Effector memory CD8-positive, alpha-beta T cell (primary cell): ENCODE measurements at regions not wholly inside any gene's neighbourhood (a gene's known extent, or its start where the extent isn't known, plus 50 kb on each side); places are given as distances from the start of the nearest gene placed in this dataset.
A peak's percentile ranks its signal among the peaks of the same experiment; 100 is the strongest.

ENCODE experiments used
- ATAC-seq: fragments of 150-1000 bp; cut with Tn5 transposase; replicated peaks from 2 replicates; pipeline ENCODE4 v1.10.0; 2021; ENCODE audit warnings: mild to moderate bottlenecking, moderate library complexity
- DNase-seq, 3 experiments: peaks; one replicate each; pipeline ENCODE4 v3.0.0; 2021
- H3K27ac Mint-ChIP-seq, 2 donors: one replicate each; pipeline ENCODE4 v1.8.0; 2022; ENCODE audit warnings: mild to moderate bottlenecking in 2 of 2, mixed read lengths in 2 of 2, moderate library complexity in 2 of 2
- H3K27me3 Mint-ChIP-seq, 2 donors: one replicate each; pipeline ENCODE4 v1.8.0; 2022; ENCODE audit warnings: mixed read lengths in 2 of 2
- H3K36me3 Mint-ChIP-seq: one replicate; pipeline ENCODE4 v1.8.0; 2022; ENCODE audit warnings: mild to moderate bottlenecking, moderate library complexity, mixed read lengths; ENCODE audit not compliant: insufficient read depth
- H3K4me1 Mint-ChIP-seq, 2 donors: one replicate each; pipeline ENCODE4 v1.8.0; 2022; ENCODE audit warnings: low read depth in 2 of 2, mixed read lengths in 2 of 2
- H3K4me3 Mint-ChIP-seq, 2 donors: one replicate each; pipeline ENCODE4 v1.8.0; 2022; ENCODE audit warnings: mild to moderate bottlenecking in 2 of 2, mixed read lengths in 2 of 2, moderate library complexity in 2 of 2
- H3K9me3 Mint-ChIP-seq, 2 donors: one replicate each; pipeline ENCODE4 v1.8.0; 2022; ENCODE audit warnings: mixed read lengths in 2 of 2

DNA sequence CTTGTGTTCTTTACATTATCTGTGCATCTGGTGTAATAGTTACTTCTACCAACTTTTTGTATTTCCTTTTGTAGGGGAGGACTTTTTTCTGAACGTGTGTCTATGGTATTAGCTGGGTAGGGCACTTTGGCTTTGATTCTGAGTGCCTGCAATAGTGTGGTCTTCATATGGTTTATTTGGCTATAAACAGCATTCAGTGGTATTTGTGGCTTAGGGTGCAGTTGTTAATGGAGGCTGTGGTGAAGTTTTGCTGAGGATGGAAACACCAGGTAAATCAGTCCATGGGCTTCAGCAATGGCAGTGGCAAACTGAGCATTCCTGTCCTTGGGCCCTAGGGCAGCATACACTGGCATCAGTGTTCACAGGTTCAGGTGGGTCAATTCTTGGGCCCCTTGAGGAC lies 230.6 kb upstream of the CTNNB1 start:
- peaks cover 0 to 7% of the 10 kb centered on the region in 2 donors for H3K9me3 Mint-ChIP-seq
- ATAC-seq = no peak
- no peak overlapping the region for H3K27ac Mint-ChIP-seq
- no peak overlapping the region for H3K4me3 Mint-ChIP-seq
- peaks cover 0 to 14% of the 10 kb centered on the region in 2 donors for H3K4me1 Mint-ChIP-seq
- peaks cover 47 to 69% of the 10 kb centered on the region in 2 donors for H3K27me3 Mint-ChIP-seq
- no peak for DNase-seq
- no peaks in the 10 kb centered on the region for H3K36me3 Mint-ChIP-seq

DNA sequence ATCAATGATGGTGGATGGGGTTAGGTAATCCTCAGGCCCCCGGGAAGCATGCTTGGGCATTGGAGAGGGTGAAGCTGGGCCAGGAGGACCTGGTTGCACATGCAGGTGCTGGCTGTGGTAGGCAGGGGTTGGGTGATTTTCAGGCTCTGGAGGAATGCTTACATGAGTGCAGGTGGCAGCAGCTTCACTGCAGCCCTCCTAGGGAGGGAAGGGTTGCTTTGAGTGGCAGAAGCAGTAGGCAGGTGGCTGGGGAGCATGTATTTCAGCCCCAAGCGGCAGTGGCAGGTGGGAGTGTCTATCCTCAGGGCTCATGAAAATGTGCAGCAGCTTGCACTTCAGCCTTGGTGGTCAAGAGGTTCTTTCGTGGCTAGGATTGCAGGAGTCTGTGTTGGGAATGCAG lies 230.0 kb upstream of the CTNNB1 start:
- no peak overlapping the region for H3K27ac Mint-ChIP-seq
- no peaks in the 10 kb centered on the region for H3K36me3 Mint-ChIP-seq
- H3K27me3 Mint-ChIP-seq = peaks cover 51 to 64% of the 10 kb centered on the region in 2 donors
- H3K9me3 Mint-ChIP-seq = peaks cover 0 to 5% of the 10 kb centered on the region in 2 donors
- H3K4me3 Mint-ChIP-seq = no peak overlapping the region
- DNase-seq (no peak), ATAC-seq (no peak)
- H3K4me1 Mint-ChIP-seq = peaks cover 0 to 14% of the 10 kb centered on the region in 2 donors

DNA sequence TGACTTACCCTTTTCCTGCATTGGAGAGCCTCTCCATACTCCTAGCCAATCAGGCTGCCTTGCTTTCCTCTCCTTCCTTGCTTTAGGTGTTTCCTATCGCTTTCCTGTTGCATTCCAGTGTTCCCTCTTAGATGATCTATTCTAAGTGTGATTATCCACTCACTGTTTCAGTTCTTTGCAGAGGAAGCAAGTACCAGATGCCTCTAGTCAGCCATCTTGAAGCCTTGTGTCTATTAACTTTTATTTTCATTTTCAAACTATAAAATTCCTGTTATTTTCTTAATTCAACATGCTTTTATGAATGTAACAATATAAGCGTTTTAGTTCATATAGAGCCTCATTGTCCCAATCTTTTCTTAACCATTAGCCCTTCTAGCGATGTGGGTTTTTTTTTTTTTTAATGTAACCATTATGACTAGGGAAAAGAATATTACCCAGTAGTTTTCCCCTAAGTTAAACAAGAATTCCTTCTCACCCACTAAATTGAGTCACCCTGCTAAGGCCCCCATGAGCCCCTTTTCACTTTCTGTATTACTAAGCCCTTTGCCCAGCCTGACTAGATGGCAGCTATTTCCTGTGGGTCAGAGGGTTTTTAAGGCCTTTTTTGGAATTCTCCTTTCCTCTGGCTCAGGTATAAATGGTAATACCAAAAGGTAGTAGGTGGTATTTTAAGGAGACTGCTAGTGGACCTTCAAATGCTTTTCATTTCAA lies 229.4 kb upstream of the CTNNB1 start:
- Mint-ChIP-seq H3K4me1 (peaks cover 0 to 14% of the 10 kb centered on the region in 2 donors), H3K27ac (no peak overlapping the region)

DNA sequence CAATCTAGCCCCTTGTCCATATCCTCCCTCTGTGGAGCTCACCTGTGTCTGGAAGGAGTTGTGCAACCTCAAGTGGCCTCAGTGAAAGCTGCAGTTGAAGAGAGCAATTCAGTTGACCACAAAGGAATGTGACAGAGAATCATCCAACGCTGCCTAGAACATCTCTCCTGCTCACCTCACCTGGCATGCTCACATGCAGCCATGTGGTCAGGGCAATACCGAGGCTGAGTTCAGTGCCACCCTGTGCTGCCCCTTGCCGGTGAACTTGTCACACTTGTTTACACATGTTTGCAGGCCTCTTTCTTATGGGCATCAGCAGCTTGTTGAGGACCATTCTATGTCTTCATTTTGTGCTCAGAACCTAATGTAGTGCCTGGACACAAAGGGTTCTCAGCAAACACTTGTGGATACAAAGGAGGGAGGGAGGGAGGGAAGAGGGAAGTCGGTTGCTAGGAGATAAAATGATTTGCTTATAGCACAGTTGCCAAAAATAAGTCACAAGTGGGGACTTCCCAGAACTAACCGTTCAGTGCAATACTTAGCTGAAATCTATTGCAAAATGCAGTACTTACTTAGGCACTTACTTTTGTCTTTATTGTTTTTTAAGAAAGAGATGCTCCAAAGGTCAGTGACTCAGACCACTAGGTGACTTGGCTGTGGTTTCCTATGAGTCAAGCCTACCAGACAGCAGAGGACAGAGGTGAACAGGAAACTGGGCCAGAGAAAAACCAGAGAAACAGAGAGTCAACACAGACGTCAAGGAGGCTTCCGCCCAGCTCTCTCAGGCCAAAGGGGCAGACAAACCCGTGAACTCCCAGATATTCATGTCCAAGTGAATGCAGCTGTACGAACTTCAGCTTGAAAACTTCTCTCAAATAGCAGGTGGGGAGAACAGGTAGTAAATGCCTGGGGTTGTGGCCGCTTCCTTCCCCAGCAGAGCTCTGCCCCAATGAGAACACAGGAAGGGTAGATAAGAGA lies 227.8 kb upstream of the CTNNB1 start:
- Mint-ChIP-seq H3K36me3 (no peaks in the 10 kb centered on the region), H3K27ac (peak overlapping the region in 1 of 2 donors; percentile 13), H3K27me3 (peaks cover 43 to 44% of the 10 kb centered on the region in 2 donors), H3K9me3 (peaks cover 0 to 4% of the 10 kb centered on the region in 2 donors), H3K4me1 (peaks cover 0 to 14% of the 10 kb centered on the region in 2 donors), H3K4me3 (no peak overlapping the region)
- ATAC-seq = peak; percentile 58
- DNase-seq = no peak

More for the DNA sequence above, 229.4 kb upstream of the CTNNB1 start:
- ATAC-seq = no peak
- peaks cover 48 to 58% of the 10 kb centered on the region in 2 donors for H3K27me3 Mint-ChIP-seq
- no peak overlapping the region for H3K4me3 Mint-ChIP-seq
- H3K36me3 Mint-ChIP-seq = no peaks in the 10 kb centered on the region
- H3K9me3 Mint-ChIP-seq = peaks cover 0 to 4% of the 10 kb centered on the region in 2 donors
- no peak for DNase-seq

DNA sequence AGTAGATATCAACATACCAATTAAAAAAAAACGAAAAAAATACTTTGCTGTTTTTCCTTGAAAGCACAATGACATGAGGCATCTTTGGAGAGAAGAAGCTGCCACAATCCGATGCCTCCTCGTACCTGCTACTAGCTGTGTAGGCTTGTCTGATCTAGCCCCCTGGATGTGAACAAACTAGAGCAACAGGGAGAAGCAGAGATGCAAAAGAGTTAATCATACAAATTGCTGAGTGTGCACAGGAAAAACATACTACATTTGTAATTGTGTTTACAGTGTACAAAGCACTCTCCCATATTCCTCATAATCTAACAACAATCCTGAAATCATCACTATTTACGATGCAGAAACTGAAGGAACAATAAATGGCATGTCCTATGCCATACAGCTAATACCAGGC lies 227.0 kb upstream of the CTNNB1 start:
- ATAC-seq (no peak), DNase-seq (no peak)
- H3K27me3 Mint-ChIP-seq = peaks cover 36 to 40% of the 10 kb centered on the region in 2 donors
- H3K4me1 Mint-ChIP-seq = peaks cover 0 to 14% of the 10 kb centered on the region in 2 donors
- H3K4me3 Mint-ChIP-seq = no peak overlapping the region
- H3K36me3 Mint-ChIP-seq = no peaks in the 10 kb centered on the region
- H3K9me3 Mint-ChIP-seq = peaks cover 0 to 4% of the 10 kb centered on the region in 2 donors
- H3K27ac Mint-ChIP-seq = peak overlapping the region in 1 of 2 donors; percentile 13

DNA sequence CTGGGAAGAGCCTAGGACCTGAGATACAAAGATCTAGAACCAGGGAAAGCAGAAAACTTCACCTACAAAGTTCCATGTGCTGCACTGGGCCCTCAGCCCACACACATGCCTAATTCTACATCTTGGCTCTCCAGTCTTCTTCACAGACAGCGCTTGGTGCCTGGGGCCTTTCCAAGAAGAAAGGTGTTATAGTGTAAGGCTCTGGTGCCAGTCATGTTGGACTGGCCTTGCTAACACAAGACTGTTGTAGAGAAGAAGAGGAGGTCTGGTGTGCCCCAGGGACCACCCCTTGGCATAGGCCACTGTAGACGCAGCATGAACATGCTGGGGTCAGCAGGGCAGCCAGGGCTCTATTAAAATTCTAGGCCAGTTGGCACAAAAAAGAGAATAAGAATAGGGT lies 226.2 kb upstream of the CTNNB1 start:
- Mint-ChIP-seq H3K4me3 (no peak overlapping the region), H3K36me3 (no peaks in the 10 kb centered on the region), H3K9me3 (no peaks in the 10 kb centered on the region), H3K4me1 (peaks cover 0 to 14% of the 10 kb centered on the region in 2 donors), H3K27ac (no peak overlapping the region), H3K27me3 (peaks cover 28 to 41% of the 10 kb centered on the region in 2 donors)
- no peak for ATAC-seq
- no peak for DNase-seq

DNA sequence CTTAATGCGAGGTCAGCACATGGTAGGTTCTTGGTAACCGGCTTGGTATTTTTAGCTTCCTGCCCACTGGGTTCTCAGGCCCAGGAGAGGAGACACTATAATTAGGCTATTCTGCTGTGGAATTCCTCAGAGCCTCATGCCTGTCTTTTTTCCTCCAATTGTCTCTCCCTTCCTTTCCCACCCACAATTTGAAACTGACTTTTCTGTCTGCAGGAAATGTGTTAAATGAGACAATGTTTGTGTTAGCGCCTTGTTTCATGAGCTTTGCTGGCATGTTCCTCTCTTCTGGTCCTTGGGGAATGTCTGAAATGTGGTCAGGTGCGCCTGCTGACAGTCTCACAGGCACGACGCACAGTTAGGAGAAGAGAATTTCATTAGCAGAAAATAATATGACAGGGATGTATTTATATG lies 223.6 kb upstream of the CTNNB1 start:
- Mint-ChIP-seq H3K9me3 (no peaks in the 10 kb centered on the region), H3K36me3 (peaks cover 3% of the 10 kb centered on the region), H3K27ac (no peak overlapping the region), H3K4me3 (no peak overlapping the region), H3K4me1 (peaks cover under 1 to 8% of the 10 kb centered on the region in 2 donors), H3K27me3 (peaks cover 20 to 41% of the 10 kb centered on the region in 2 donors)
- DNase-seq (no peak), ATAC-seq (no peak)

DNA sequence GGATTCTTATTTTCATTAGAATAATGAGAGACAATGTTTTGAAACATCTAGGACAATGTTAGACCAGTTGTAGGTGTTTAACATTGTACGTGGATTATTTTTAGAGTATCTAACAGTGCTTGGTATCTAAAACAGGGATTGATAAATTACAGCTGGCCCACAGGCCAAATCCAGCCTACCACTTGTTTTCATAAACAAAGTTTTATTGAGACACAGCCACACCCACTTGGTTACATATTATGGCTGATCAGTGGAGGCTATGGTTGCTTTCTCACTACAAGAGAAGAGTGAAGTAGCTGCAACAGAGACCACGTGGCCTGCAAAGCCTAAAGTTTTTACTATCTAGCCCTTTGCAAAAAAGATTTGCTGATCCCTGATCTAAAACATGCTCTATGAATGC lies 223.1 kb upstream of the CTNNB1 start:
- Mint-ChIP-seq H3K27me3 (peaks cover 20 to 36% of the 10 kb centered on the region in 2 donors), H3K36me3 (peaks cover 3% of the 10 kb centered on the region), H3K4me1 (peaks cover 3 to 8% of the 10 kb centered on the region in 2 donors), H3K4me3 (no peak overlapping the region), H3K27ac (no peak overlapping the region), H3K9me3 (no peaks in the 10 kb centered on the region)
- DNase-seq (no peak), ATAC-seq (no peak)

DNA sequence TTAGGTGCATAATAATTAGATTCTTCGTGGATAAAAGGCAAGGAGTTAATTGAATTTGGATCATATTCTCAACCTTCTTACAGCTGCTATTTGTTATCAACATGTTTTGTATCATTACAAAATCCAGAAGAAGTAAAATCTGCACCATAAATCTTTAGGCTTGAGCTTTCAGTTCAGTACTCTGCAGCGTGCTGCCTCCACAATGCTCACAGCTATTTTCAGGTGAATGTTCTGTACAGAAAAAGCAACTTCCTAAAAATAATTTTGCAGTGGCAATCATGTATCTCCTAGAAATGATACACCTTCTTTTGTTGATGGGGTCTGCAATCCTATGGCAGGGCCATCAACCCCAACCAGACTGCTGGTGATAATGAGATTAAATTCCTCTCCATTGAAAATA lies 220.9 kb upstream of the CTNNB1 start:
- no peaks in the 10 kb centered on the region for H3K9me3 Mint-ChIP-seq
- peaks cover 2 to 3% of the 10 kb centered on the region in 2 donors for H3K4me1 Mint-ChIP-seq

DNA sequence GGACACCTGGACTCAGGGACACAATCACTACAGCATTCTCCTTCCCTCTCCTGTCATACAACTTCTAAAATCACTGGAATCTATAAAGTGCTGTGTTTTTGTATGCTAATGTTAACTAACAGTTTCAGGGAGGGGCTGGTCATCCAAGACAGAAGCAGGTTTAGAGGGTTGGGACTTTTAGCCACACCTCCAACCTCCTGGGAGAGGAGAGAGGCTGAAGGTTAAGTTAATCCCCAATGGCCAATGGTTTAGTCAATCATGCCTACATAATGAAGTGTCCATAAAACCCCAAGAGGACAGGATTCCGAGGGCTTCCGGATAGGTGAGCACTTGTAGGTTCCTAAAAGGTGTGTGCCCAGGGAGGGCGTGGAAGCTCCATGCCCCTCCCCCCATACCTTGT lies 219.3 kb upstream of the CTNNB1 start:
- Mint-ChIP-seq H3K9me3 (no peaks in the 10 kb centered on the region), H3K4me3 (no peak overlapping the region), H3K27ac (no peak overlapping the region), H3K27me3 (peaks cover 24 to 40% of the 10 kb centered on the region in 2 donors), H3K36me3 (peaks cover 3% of the 10 kb centered on the region), H3K4me1 (peaks cover 2 to 3% of the 10 kb centered on the region in 2 donors)
- no peak for DNase-seq
- no peak for ATAC-seq

More for the DNA sequence above, 220.9 kb upstream of the CTNNB1 start:
- no peak for DNase-seq
- Mint-ChIP-seq H3K27me3 (peaks cover 24 to 41% of the 10 kb centered on the region in 2 donors), H3K27ac (no peak overlapping the region), H3K36me3 (peaks cover 3% of the 10 kb centered on the region), H3K4me3 (no peak overlapping the region)
- no peak for ATAC-seq

DNA sequence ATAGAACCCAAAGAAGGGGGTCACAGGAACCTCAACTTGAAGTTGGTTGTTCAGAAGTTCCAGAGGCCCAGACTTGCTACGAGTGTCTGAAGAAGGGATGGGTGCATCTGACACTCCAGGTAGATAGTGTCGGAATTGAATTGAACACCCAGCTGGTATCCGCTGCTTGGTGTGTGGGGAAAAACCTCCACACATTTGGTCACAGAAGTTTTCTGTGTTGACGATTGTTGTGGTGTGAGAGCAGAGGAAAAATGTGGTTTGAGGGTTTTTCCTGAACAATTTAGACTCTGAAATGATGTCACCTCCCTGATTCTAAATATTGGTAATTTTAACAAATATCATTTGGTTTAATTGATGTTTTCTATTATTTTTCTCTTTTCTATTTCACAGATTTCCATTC lies 218.8 kb upstream of the CTNNB1 start:
- H3K4me1 Mint-ChIP-seq = peaks cover 2 to 3% of the 10 kb centered on the region in 2 donors
- peaks cover 3% of the 10 kb centered on the region for H3K36me3 Mint-ChIP-seq
- no peak overlapping the region for H3K4me3 Mint-ChIP-seq
- no peaks in the 10 kb centered on the region for H3K9me3 Mint-ChIP-seq
- no peak for ATAC-seq
- H3K27me3 Mint-ChIP-seq = peaks cover 24 to 40% of the 10 kb centered on the region in 2 donors
- no peak overlapping the region for H3K27ac Mint-ChIP-seq
- no peak for DNase-seq

DNA sequence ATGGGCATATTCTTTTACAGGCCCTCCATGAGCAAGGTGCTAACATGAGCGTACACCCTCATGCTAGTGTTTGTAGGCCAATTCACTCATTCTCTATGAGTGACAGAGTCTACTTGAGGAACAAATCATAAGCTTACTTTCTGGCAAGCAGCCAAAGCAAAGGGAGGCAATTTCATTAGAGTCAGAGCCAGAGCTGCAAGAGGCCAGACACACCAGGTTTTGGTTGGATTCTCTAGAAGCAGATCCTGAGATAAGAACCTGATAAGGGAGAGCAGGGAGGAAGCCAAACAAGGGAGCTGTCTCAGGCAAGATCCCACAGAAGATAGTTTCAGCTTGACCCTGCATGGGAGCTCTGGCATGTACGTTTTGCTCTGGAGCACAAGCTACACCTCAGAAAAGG lies 214.1 kb upstream of the CTNNB1 start:
- no peaks in the 10 kb centered on the region for H3K36me3 Mint-ChIP-seq
- no peak for DNase-seq
- no peak overlapping the region for H3K4me3 Mint-ChIP-seq
- H3K9me3 Mint-ChIP-seq = no peaks in the 10 kb centered on the region
- no peak overlapping the region for H3K27ac Mint-ChIP-seq
- peaks cover 2 to 3% of the 10 kb centered on the region in 2 donors for H3K4me1 Mint-ChIP-seq
- no peak for ATAC-seq
- H3K27me3 Mint-ChIP-seq = peaks cover 42 to 43% of the 10 kb centered on the region in 2 donors

DNA sequence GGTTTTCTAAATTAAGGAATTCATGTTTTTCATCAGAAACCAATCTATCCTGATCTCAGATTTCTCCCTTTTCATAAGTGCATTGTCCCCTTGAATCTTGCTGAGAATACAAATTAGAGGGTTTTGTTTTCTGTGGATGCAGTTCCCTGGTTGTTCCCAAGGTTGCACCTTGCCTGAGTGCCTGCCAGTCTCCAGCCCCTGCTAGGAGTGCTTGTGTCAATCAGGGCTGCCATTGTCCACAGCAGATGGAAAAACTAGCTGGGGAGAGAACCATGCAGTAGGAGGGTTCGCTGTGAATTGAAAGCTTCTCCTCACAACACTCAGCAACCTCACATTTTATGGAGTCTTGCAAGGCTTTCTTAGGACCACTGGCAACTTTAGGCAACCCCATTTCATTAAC lies 210.8 kb upstream of the CTNNB1 start:
- no peak overlapping the region for H3K4me3 Mint-ChIP-seq
- no peak overlapping the region for H3K27ac Mint-ChIP-seq

More for the DNA sequence above, 210.8 kb upstream of the CTNNB1 start:
- no peaks in the 10 kb centered on the region for H3K36me3 Mint-ChIP-seq
- DNase-seq (no peak), ATAC-seq (no peak)
- no peaks in the 10 kb centered on the region for H3K9me3 Mint-ChIP-seq
- no peaks in the 10 kb centered on the region for H3K4me1 Mint-ChIP-seq
- peaks cover 31 to 38% of the 10 kb centered on the region in 2 donors for H3K27me3 Mint-ChIP-seq
